GM19035 (cell line): ENCODE measurements at regions not wholly inside any gene's neighbourhood (a gene's known extent, or its start where the extent isn't known, plus 50 kb on each side); places are given as distances from the start of the nearest gene placed in this dataset.

Experiments used
- ATAC-seq: cut with Tn5 transposase; IDR thresholded peaks from one replicate; pipeline ENCODE4 v1.9.1; 2021; ENCODE audit not compliant: unreplicated experiment

GRCh38 chr9:87818308-87818707 is 64.4 kb upstream of the SPATA31E1 start:
- ATAC-seq, result no peak

- ATAC-seq, result no peak
These were observed 58.3 kb upstream of the SPATA31E1 start for GRCh38 chr9:87824216-87824875.

- no peak for ATAC-seq
These were observed 57.8 kb upstream of the SPATA31E1 start for GRCh38 chr9:87824886-87825285.

GRCh38 chr9:87826331-87826730 is 56.3 kb upstream of the SPATA31E1 start:
- no peak for ATAC-seq

- ATAC-seq, result no peak
These were observed 55.3 kb upstream of the SPATA31E1 start for GRCh38 chr9:87827341-87827740.

GRCh38 chr9:87829756-87830155 is 52.9 kb upstream of the SPATA31E1 start:
- ATAC-seq, result no peak

- ATAC-seq, result no peak
These were observed 52.2 kb upstream of the SPATA31E1 start for GRCh38 chr9:87830446-87830845.

- ATAC-seq, result no peak
These were observed 51.5 kb upstream of the SPATA31E1 start for GRCh38 chr9:87831159-87831558.
